Endothelial cell of umbilical vein (primary cell): ENCODE measurements at regions not wholly inside any gene's neighbourhood (a gene's known extent, or its start where the extent isn't known, plus 50 kb on each side); places are given as distances from the start of the nearest gene placed in this dataset.

Experiments
- BruUV-seq: library from RNA; stranded (reverse); fragments of 400-500 nt; replicated peaks from 2 replicates; lab custom pipeline; 2021; lab: Mats Ljungman, UMichigan
- CTCF ChIA-PET: fragments of 300-600, 350-600 bp; sonication (Branson Sonifier 250); formaldehyde crosslinking; loops from one replicate; lab custom pipeline; 2021; ENCODE audit warnings: antibody characterized with exemption, inconsistent platforms; lab: Charles Lee
- POLR2A ChIA-PET: fragments of 300-600, 350-600 bp; sonication (Branson Sonifier 250); formaldehyde crosslinking; loops from one replicate; lab custom pipeline; 2021; ENCODE audit warnings: antibody characterized with exemption, inconsistent platforms; lab: Charles Lee
- DNase-seq: peaks from one replicate; pipeline ENCODE4 v3.0.0-alpha.2; 2011; ENCODE audit warnings: low read depth, low spot score
- FAIRE-seq: peaks from 2 replicates; lab custom pipeline; 2011; peaks lifted over from hg19 to GRCh38; lab: Jason Lieb, UNC
- H2AFZ ChIP-seq: 2 replicates; pipeline ENCODE4 v1.6.0; 2012; ENCODE audit warnings: low read depth, low read length, control low read depth, inconsistent platforms
- H3K27ac ChIP-seq: 2 replicates; pipeline ENCODE4 v1.5.1; 2011; ENCODE audit warnings: low read depth, mild to moderate bottlenecking, control low read depth, low read length, moderate library complexity; ENCODE audit not compliant: insufficient read depth
- H3K27me3 ChIP-seq, 2 experiments: 2 replicates each; pipeline versions ENCODE4 v1.6.0 to v1.6.1; 2011; ENCODE audit warnings: low read length in 2 of 2, mixed read lengths in 1 of 2; ENCODE audit not compliant: control insufficient read depth in 2 of 2, insufficient read depth in 2 of 2
- H3K36me3 ChIP-seq, 2 experiments: 2 replicates in 1 of 2; 3 replicates in 1 of 2; pipeline ENCODE4 v1.5.1; 2011; ENCODE audit warnings: low read length in 2 of 2, mild to moderate bottlenecking in 1 of 2, moderate library complexity in 1 of 2; ENCODE audit not compliant: control insufficient read depth in 2 of 2, insufficient read depth in 2 of 2; ENCODE audit errors: extremely low read depth in 1 of 2
- H3K4me1 ChIP-seq: 3 replicates; pipeline ENCODE4 v1.5.1; 2011; ENCODE audit warnings: mild to moderate bottlenecking, low read length; ENCODE audit not compliant: control insufficient read depth, insufficient read depth; ENCODE audit errors: extremely low read depth
- H3K4me2 ChIP-seq: 2 replicates; pipeline ENCODE4 v1.6.1; 2011; ENCODE audit warnings: low read length, control low read depth, mixed read lengths; ENCODE audit not compliant: insufficient read depth
- H3K4me3 ChIP-seq, 3 experiments: fragments of 200-600 bp in 1 of 3; sonication (generic), shearing (Covaris generic) in 1 of 3; replicated peaks in 1 of 3; 2 replicates each; pipeline ENCODE4 v1.5.1; 2011 to 2016; ENCODE audit warnings: control low read depth in 3 of 3, low read length in 3 of 3, mild to moderate bottlenecking in 2 of 3, inconsistent platforms in 1 of 3, low read depth in 1 of 3, moderate library complexity in 1 of 3; ENCODE audit not compliant: insufficient read depth in 1 of 3
- H3K79me2 ChIP-seq: 2 replicates; pipeline ENCODE4 v1.6.0; 2012; ENCODE audit warnings: low read length, inconsistent platforms; ENCODE audit not compliant: control insufficient read depth, insufficient read depth
- H3K9ac ChIP-seq: replicated peaks from 2 replicates; pipeline ENCODE3; 2011; ENCODE audit warnings: low read length, control low read depth; ENCODE audit not compliant: insufficient read depth; ENCODE audit errors: extremely low read depth
- H3K9me1 ChIP-seq: replicated peaks from 3 replicates; pipeline ENCODE4 v1.6.0; 2011; ENCODE audit warnings: mild to moderate bottlenecking, low read length; ENCODE audit not compliant: control insufficient read depth, insufficient read depth; ENCODE audit errors: extremely low read depth
- H3K9me3 ChIP-seq: replicated peaks from 2 replicates; pipeline ENCODE4 v1.5.1; 2012; ENCODE audit warnings: low read length, inconsistent platforms; ENCODE audit not compliant: control insufficient read depth, insufficient read depth
- H4K20me1 ChIP-seq: replicated peaks from 2 replicates; pipeline ENCODE3; 2011; ENCODE audit warnings: mild to moderate bottlenecking, low read length; ENCODE audit not compliant: control insufficient read depth, insufficient read depth; ENCODE audit errors: extremely low read depth
- CTCF ChIP-seq, 2 donors: IDR thresholded peaks; 1 replicate in 1 of 2; 2 replicates in 1 of 2; pipeline ENCODE4 v1.5.1; 2011; ENCODE audit warnings: low read length in 2 of 2, mild to moderate bottlenecking in 2 of 2, moderate library complexity in 2 of 2, control low read depth in 1 of 2, inconsistent platforms in 1 of 2, low read depth in 1 of 2; ENCODE audit not compliant: insufficient read depth in 1 of 2; ENCODE audit errors: extremely low read depth in 1 of 2
- EZH2 ChIP-seq: IDR thresholded peaks from 2 replicates; pipeline ENCODE4 v1.6.1; 2012; ENCODE audit warnings: borderline replicate concordance, low read depth, mild to moderate bottlenecking, moderate library complexity, low read length, inconsistent platforms; ENCODE audit not compliant: severe bottlenecking
- FOS ChIP-seq: IDR thresholded peaks from 2 replicates; pipeline ENCODE4 v1.6.1; 2011; ENCODE audit warnings: mild to moderate bottlenecking, low read length, moderate library complexity, borderline replicate concordance; ENCODE audit not compliant: insufficient read depth
- GATA2 ChIP-seq: IDR thresholded peaks from 2 replicates; pipeline ENCODE4 v1.7.0; 2011; ENCODE audit warnings: low read depth, mild to moderate bottlenecking, moderate library complexity, mixed read lengths, low read length; ENCODE audit not compliant: insufficient read length, insufficient read depth
- JUN ChIP-seq: IDR thresholded peaks from 2 replicates; pipeline ENCODE4 v1.6.1; 2011; ENCODE audit warnings: borderline replicate concordance, low read depth; ENCODE audit not compliant: insufficient read length, insufficient read depth
- MYC ChIP-seq: IDR thresholded peaks from one replicate; pipeline ENCODE4 v1.6.1; 2011; ENCODE audit warnings: mild to moderate bottlenecking, low read depth, low read length
- POLR2A ChIP-seq: IDR thresholded peaks from 2 replicates; pipeline ENCODE4 v1.6.1; 2012; ENCODE audit warnings: low read depth, mild to moderate bottlenecking, control low read depth, low read length
- POLR2AphosphoS5 ChIP-seq: IDR thresholded peaks from 2 replicates; pipeline ENCODE4 v1.6.1; 2012; ENCODE audit warnings: low read depth, mild to moderate bottlenecking, control low read depth, low read length, moderate library complexity; ENCODE audit not compliant: insufficient read depth
- dilution Hi-C: fragments of 300-500 bp; cut with MboI; formaldehyde crosslinking; loops from one replicate; pipeline ENCODE4 v1.15.0; 2019; ENCODE audit warnings: low sequenced_read_pairs; ENCODE audit not compliant: extremely low pct_ligation_motif_present
- intact Hi-C: fragments of 100-400 bp; cut with micrococcal nuclease; formaldehyde crosslinking; loops from one replicate; pipeline ENCODE4 v1.10.0; 2022
- TF ChIP-seq, protein P1 (sequence below): IDR thresholded peaks from 2 replicates; pipeline ENCODE4 v1.6.1; 2011; ENCODE audit not compliant: insufficient read depth, insufficient read length

DNA sequence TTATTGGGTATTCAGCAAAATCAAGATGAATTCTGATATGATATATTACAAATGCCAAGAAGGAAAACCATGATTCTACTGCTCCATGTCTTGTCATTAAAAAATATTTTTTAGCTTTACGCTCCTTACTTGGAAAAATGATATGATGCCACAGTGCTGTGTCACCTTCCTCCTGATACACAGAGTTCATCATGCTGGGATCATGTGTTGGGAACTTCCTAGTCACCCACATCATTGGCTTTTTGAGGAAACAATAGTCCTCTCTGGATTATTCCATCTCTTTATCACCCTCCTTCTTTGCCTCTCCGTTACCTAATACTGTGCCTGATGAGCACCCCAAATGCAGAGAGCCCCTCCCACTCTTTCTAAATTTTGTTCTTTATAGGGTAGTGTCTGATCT is 94.3 kb upstream of the PFN2 start:
- Histone ChIP-seq H3K9me1 (no peaks in the 10 kb centered on the region), H3K4me2 (no peak overlapping the region), H3K36me3 (no peaks in the 10 kb centered on the region), H3K4me1 (no peaks in the 10 kb centered on the region), H3K4me3 (no peak overlapping the region), H4K20me1 (no peaks in the 10 kb centered on the region), H3K9ac (no peak overlapping the region), H2AFZ (no peak overlapping the region), H3K27me3 (peaks cover 4 to 5% of the 10 kb centered on the region in 2 experiments), H3K79me2 (no peaks in the 10 kb centered on the region), H3K9me3 (no peaks in the 10 kb centered on the region), H3K27ac (no peak overlapping the region)
- ChIA-PET POLR2A (no interaction called here), CTCF (no interaction called here)
- BruUV-seq, result no TSS peak
- FAIRE-seq, result no peak
- TF ChIP-seq MYC (no peak), JUN (no peak), EZH2 (no peak), POLR2A (no peak), POLR2AphosphoS5 (no peak), CTCF (IDR thresholded peaks at IDR 0.05; ENCODE audit: extremely low read depth in 1 of 2, insufficient read depth in 1 of 2, low read depth in 1 of 2, low read length in 2 of 2) (no peak), GATA2 (no peak), FOS (no peak)
- TF ChIP-seq, protein P1, sequence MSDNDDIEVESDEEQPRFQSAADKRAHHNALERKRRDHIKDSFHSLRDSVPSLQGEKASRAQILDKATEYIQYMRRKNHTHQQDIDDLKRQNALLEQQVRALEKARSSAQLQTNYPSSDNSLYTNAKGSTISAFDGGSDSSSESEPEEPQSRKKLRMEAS, result no peak
- intact Hi-C loops, result no loop called here
- dilution Hi-C loops, result no loop called here
- DNase-seq, result no peak
